GM20000 (cell line): ENCODE measurements at regions not wholly inside any gene's neighbourhood (a gene's known extent, or its start where the extent isn't known, plus 50 kb on each side); places are given as distances from the start of the nearest gene placed in this dataset.

Source experiments
- DNase-seq: peaks from one replicate; pipeline ENCODE4 v3.0.0; 2012; ENCODE audit warnings: low spot score
- CTCF ChIP-seq: IDR thresholded peaks from 2 replicates; pipeline ENCODE4 v1.5.1; 2012; ENCODE audit warnings: mild to moderate bottlenecking, control low read depth; ENCODE audit errors: extremely low read depth, missing control alignments

GRCh38 chr14:66088656-66089055 lies 397.5 kb upstream of the CCDC196 start:
- TF ChIP-seq CTCF: no peak
- no peak for DNase-seq

DNA sequence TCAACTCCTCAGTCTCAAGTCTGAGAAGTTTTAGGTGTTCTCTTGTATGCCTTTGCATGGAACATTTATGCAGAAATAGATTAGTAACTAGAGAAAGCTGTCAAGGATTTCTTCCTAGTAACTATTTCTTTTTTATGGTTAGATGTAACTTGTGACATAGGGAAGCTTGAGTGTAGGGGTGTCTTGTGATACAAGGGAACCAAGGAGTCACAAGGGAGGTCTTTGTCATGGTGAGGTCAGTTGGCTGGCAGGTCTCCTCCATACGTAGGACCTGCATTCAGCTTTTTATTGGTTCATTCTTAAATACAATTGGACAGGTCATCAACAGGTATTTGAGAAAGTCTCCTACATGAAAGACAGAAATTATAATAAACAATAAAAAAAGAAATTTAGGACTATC lies 394.0 kb upstream of the CCDC196 start:
- TF ChIP-seq CTCF: no peak

DNA sequence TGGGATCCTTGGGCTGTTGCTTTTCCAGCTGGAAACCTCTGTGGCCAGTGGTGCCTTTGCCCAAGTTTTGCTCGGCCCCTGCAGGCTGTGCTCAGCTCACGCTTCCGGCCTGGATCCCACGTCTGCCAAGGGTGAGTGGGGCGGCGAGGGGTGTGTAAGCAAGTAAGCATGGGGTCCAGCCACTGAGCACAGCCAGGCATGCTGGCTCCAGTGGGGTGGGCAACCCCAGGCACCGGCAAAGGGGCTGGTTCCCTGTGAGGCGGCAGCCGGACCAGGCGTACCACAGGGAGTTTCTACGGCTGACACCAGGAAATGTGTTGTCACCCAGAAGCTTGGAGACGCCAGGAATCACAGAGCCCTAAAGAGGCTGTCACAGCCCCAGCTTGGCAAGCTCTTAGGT lies 393.4 kb upstream of the CCDC196 start:
- no peak for TF ChIP-seq CTCF
- no peak for DNase-seq

More for the DNA sequence above, 394.0 kb upstream of the CCDC196 start:
- DNase-seq: no peak

GRCh38 chr14:66094001-66094727 lies 392.0 kb upstream of the CCDC196 start:
- DNase-seq: no peak
- no peak for TF ChIP-seq CTCF

DNA sequence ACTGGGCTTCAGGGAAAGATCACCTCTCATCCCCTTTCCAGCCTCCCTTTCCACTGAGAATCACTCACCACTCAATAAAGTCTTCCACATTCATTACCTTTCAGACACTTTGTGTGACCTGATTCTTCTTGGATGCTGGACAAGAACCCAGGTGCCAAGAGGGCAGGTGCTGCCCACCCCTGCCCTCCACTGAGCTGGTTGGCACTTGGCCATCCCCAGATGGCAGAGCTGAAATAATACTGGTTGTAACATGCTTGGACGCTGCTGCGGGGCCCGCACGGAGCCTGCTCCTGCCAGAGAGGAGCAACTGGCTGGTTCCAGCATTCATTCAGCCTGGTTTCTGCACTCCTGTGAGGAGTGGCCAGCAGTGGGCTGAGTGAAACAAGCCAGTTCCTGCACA lies 386.7 kb upstream of the CCDC196 start:
- no peak for TF ChIP-seq CTCF
- DNase-seq: no peak

DNA sequence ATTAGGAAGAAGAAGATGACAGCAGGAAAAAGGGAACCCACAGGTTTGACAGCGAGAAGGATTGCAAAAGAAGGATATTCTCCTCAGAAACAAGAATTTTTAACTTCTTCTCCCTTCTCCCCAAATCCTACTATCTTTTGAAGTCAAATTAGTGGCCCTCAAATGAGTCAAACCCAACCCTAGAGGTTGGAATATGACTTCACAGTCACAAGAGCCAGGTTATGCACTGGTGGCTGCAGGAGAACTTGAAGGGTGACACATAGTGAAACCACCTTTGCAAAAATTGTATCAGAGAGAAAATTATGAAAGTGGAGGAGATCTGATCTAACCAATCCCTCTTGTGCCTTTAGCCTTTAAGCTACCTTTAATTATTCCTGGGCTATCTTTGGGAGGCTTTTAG lies 386.2 kb upstream of the CCDC196 start:
- DNase-seq: peak; percentile 24

DNA sequence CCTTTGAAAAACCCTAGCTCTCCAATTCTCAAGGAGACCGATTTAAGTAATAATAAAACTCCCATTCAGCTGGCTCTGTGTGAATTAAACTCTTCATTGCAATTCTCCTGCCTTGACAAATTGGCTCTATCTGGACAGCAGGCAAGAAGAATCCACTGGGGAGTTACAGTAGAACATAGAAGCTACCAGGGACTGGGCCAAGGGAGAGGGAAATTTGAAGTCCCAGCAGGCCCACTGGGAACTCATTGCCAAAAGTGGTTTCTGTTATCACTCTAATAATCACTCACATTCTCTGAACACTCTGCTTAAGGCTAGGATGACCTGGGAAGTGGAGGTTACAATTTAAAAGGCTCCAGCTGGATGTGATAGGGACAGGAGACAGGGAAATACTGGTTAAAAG lies 384.5 kb upstream of the CCDC196 start:
- no peak for DNase-seq
- TF ChIP-seq CTCF: no peak

More for the DNA sequence above, 386.2 kb upstream of the CCDC196 start:
- no peak for TF ChIP-seq CTCF
